HepG2 (cell line): ENCODE measurements at regions not wholly inside any gene's neighbourhood (a gene's known extent, or its start where the extent isn't known, plus 50 kb on each side); places are given as distances from the start of the nearest gene placed in this dataset.

ENCODE experiments used
- ATAC-seq: fragments of 200-7000 bp; cut with Tn5 transposase; 3 replicates; pipeline ENCODE4 v1.9.1; 2020; ENCODE audit warnings: mild to moderate bottlenecking, moderate library complexity
- BruUV-seq: library from RNA; stranded (reverse); fragments of 400-500 nt; replicated peaks from 2 replicates; lab custom pipeline; 2021; lab: Mats Ljungman, UMichigan
- CTCF ChIA-PET: fragments of 300-600 bp; formaldehyde crosslinking; extraction: SDS; loops from one replicate; lab custom pipeline; 2021; ENCODE audit warnings: low total read pairs, inconsistent platforms, low intra/inter-chr PET ratio; lab: Yijun Ruan, JAX
- POLR2A ChIA-PET: fragments of 350-600 bp; sonication (Branson Sonifier 250); formaldehyde crosslinking; loops from one replicate; lab custom pipeline; 2020; ENCODE audit warnings: antibody characterized with exemption, inconsistent platforms; lab: Yijun Ruan, JAX
- DNase-seq: peaks from one replicate; pipeline ENCODE4 v3.0.0-alpha.2; 2015; ENCODE audit warnings: low spot score
- FAIRE-seq: peaks from 3 replicates; lab custom pipeline; 2011; peaks lifted over from hg19 to GRCh38; lab: Jason Lieb, UNC
- H2AFZ ChIP-seq: one replicate; pipeline ENCODE4 v1.6.1; 2011; ENCODE audit warnings: low read length, inconsistent platforms
- H3K27ac ChIP-seq: fragments of 300-600 bp; 3 replicates; pipeline ENCODE4 v1.8.0; 2011; ENCODE audit warnings: mixed run types, mild to moderate bottlenecking, mixed read lengths, low read length, inconsistent platforms; ENCODE audit not compliant: insufficient read depth; ENCODE audit errors: extremely low read length
- H3K27me3 ChIP-seq, 2 experiments: fragments of 200-600 bp in 1 of 2; 2 replicates in 1 of 2; 3 replicates in 1 of 2; pipeline versions ENCODE4 v1.6.0 to v1.8.0; 2011; ENCODE audit warnings: low read length in 2 of 2, mild to moderate bottlenecking in 2 of 2, moderate library complexity in 2 of 2, inconsistent platforms in 1 of 2; ENCODE audit not compliant: insufficient read depth in 2 of 2, control insufficient read depth in 1 of 2
- H3K36me3 ChIP-seq, 2 experiments: fragments of 200-600 bp in 1 of 2; replicated peaks in 1 of 2; 2 replicates in 1 of 2; 3 replicates in 1 of 2; pipeline versions ENCODE4 v1.5.1 to v1.8.0; 2011; ENCODE audit warnings: low read length in 2 of 2, inconsistent platforms in 1 of 2; ENCODE audit not compliant: insufficient read depth in 2 of 2, control insufficient read depth in 1 of 2
- H3K4me1 ChIP-seq: 2 replicates; pipeline ENCODE4 v1.5.1; 2012; ENCODE audit warnings: low read length, inconsistent platforms; ENCODE audit not compliant: insufficient read depth
- H3K4me2 ChIP-seq: 2 replicates; pipeline ENCODE4 v1.6.0; 2011; ENCODE audit warnings: low read depth, low read length, inconsistent platforms
- H3K4me3 ChIP-seq, 3 experiments: fragments of 200-600 bp in 1 of 3; sonication (generic), shearing (Covaris generic) in 1 of 3; replicated peaks in 1 of 3; 2 replicates each; pipeline ENCODE4 v1.5.1; 2011 to 2016; ENCODE audit warnings: low read length in 3 of 3, inconsistent platforms in 2 of 3, low read depth in 2 of 3, mild to moderate bottlenecking in 2 of 3, control low read depth in 1 of 3, mixed read lengths in 1 of 3; ENCODE audit not compliant: insufficient read depth in 1 of 3
- H3K79me2 ChIP-seq: one replicate; pipeline ENCODE4 v1.6.1; 2011; ENCODE audit warnings: low read length, inconsistent platforms; ENCODE audit not compliant: insufficient read depth
- H3K9ac ChIP-seq: 2 replicates; pipeline ENCODE4 v1.6.0; 2011; ENCODE audit warnings: mild to moderate bottlenecking, low read depth, low read length, inconsistent platforms; ENCODE audit not compliant: insufficient read depth
- H3K9me3 ChIP-seq: 2 replicates; pipeline ENCODE4 v1.5.1; 2012; ENCODE audit warnings: mild to moderate bottlenecking, low read length
- H4K20me1 ChIP-seq: 2 replicates; pipeline ENCODE4 v1.6.0; 2011; ENCODE audit warnings: inconsistent platforms, mild to moderate bottlenecking, low read length, moderate library complexity; ENCODE audit not compliant: insufficient read depth
- KLF11 ChIP-seq: IDR thresholded peaks from 2 replicates; pipeline ENCODE4 v1.6.1; 2016; ENCODE audit warnings: missing compliant biosample characterization
- MBNL3 ChIP-seq: fragments of 250-450 bp; sonication (Bioruptor Pico); conservative IDR thresholded peaks from 2 replicates; pipeline ENCODE4 v1.8.0; 2022; ENCODE audit warnings: mild to moderate bottlenecking, inconsistent platforms
- NR2F6 ChIP-seq, 2 experiments: IDR thresholded peaks; 2 replicates each; pipeline ENCODE4 v1.6.1; 2016; ENCODE audit warnings: antibody characterized with exemption in 1 of 2, mild to moderate bottlenecking in 1 of 2
- ZNF350 ChIP-seq: sonication (generic); formaldehyde crosslinking; IDR thresholded peaks from 2 replicates; pipeline ENCODE4 v1.4.0; 2020; ENCODE audit warnings: mild to moderate bottlenecking, low read depth, missing genetic modification reagents, borderline replicate concordance
- ZNF510 ChIP-seq: sonication (generic); formaldehyde crosslinking; IDR thresholded peaks from 2 replicates; pipeline ENCODE4 v1.4.0; 2020; ENCODE audit warnings: low read depth, mild to moderate bottlenecking, missing genetic modification reagents
- ZNF567 ChIP-seq: sonication (generic); formaldehyde crosslinking; IDR thresholded peaks from 2 replicates; pipeline ENCODE4 v1.8.1; 2023; ENCODE audit warnings: mild to moderate bottlenecking, missing genetic modification reagents, borderline replicate concordance
- ZSCAN20 ChIP-seq: sonication (generic); formaldehyde crosslinking; IDR thresholded peaks from 2 replicates; pipeline ENCODE4 v1.4.0; 2020; ENCODE audit warnings: missing genetic modification reagents, mild to moderate bottlenecking, borderline replicate concordance
- WGBS: methylation state at CpG from one replicate; pipeline ENCODE4 v1.1.6; 2017; ENCODE audit warnings: low lambda C conversion rate; 5-methylcytosine and 5-hydroxymethylcytosine counted together
- in situ Hi-C: cut with HindIII; loops from 2 replicates; pipeline ENCODE4 v1.10.0; 2017; ENCODE audit warnings: low pct_unique_long_range_greater_than_20kb; ENCODE audit not compliant: extremely low pct_ligation_motif_present
- intact Hi-C: fragments of 100-400 bp; cut with micrococcal nuclease; formaldehyde crosslinking; loops from one replicate; pipeline ENCODE4 v1.10.0; 2022; ENCODE audit not compliant: unreplicated experiment
- TF ChIP-seq, protein P1 (sequence below): sonication (generic); formaldehyde crosslinking; IDR thresholded peaks from 2 replicates; pipeline ENCODE4 v1.4.0; 2020; ENCODE audit warnings: mild to moderate bottlenecking, missing genetic modification reagents

DNA sequence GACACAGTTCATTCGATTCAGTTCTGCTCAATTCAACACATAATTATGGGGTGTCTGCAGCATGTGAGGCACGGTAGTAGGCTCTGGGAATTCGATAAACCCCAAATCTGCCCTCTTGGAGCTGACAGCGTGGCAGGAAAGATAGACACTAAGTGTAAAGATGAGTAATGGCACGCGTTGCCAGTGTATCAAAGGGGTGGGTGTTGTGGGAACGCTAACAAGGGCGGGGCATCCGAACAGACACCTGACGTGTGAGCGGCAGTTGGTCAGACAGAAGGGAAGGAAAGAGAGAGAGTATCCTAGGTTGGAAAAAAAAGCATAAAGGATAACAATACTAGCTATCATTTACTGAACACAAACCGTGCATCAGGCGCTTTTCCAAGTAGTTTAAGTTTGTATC, 125.7 kb upstream of the HAAO start:
- H3K9me3 ChIP-seq, result no peaks in the 10 kb centered on the region
- intact Hi-C loops (no loop called here), in situ Hi-C loops (no loop called here)
- no peak overlapping the region for H2AFZ ChIP-seq
- BruUV-seq, result no TSS peak
- ATAC-seq, result no peak
- TF ChIP-seq, protein P1, sequence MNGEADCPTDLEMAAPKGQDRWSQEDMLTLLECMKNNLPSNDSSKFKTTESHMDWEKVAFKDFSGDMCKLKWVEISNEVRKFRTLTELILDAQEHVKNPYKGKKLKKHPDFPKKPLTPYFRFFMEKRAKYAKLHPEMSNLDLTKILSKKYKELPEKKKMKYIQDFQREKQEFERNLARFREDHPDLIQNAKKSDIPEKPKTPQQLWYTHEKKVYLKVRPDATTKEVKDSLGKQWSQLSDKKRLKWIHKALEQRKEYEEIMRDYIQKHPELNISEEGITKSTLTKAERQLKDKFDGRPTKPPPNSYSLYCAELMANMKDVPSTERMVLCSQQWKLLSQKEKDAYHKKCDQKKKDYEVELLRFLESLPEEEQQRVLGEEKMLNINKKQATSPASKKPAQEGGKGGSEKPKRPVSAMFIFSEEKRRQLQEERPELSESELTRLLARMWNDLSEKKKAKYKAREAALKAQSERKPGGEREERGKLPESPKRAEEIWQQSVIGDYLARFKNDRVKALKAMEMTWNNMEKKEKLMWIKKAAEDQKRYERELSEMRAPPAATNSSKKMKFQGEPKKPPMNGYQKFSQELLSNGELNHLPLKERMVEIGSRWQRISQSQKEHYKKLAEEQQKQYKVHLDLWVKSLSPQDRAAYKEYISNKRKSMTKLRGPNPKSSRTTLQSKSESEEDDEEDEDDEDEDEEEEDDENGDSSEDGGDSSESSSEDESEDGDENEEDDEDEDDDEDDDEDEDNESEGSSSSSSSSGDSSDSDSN (CRISPR knock-in tag), result no peak
- TF ChIP-seq NR2F6 (IDR thresholded peaks at IDR 0.05) (no peak), NR2F6 (CRISPR knock-in tag; IDR thresholded peaks at IDR 0.05) (no peak), MBNL3 (no peak), ZNF510 (no peak), KLF11 (CRISPR knock-in tag) (no peak), ZNF567 (CRISPR knock-in tag) (no peak), ZNF350 (CRISPR knock-in tag) (no peak), ZSCAN20 (no peak)
- POLR2A ChIA-PET, result interaction anchor here (1.6 to 5.8 kb wide), 2 partner anchors 10 to 309 kb away, joined by 3 to 26 read pairs; partner anchors contain the start of gene ZFP36L2
- H3K27me3 ChIP-seq, result peaks cover 0 to 27% of the 10 kb centered on the region in 2 experiments; a peak in 2 of 5 replicates
- WGBS, result 75% methylated on average over 13 of the region's 13 CpGs
- no peak overlapping the region for H3K4me2 ChIP-seq
- no peaks in the 10 kb centered on the region for H4K20me1 ChIP-seq
- peaks cover 50% of the 10 kb centered on the region for H3K4me1 ChIP-seq
- no peak for DNase-seq
- no peak overlapping the region for H3K27ac ChIP-seq
- H3K36me3 ChIP-seq, result no peaks in the 10 kb centered on the region
- CTCF ChIA-PET, result no interaction called here
- no peak overlapping the region for H3K9ac ChIP-seq
- FAIRE-seq, result no peak
- H3K79me2 ChIP-seq, result no peaks in the 10 kb centered on the region
- no peak overlapping the region for H3K4me3 ChIP-seq
